HCT116 (cell line): ENCODE measurements at regions not wholly inside any gene's neighbourhood (a gene's known extent, or its start where the extent isn't known, plus 50 kb on each side); places are given as distances from the start of the nearest gene placed in this dataset.

Experiments used
- CTCF ChIP-seq, 3 experiments: fragments of 200-600 bp in 1 of 3; sonication (generic) in 1 of 3; IDR thresholded peaks in 2 of 3; conservative IDR thresholded peaks in 1 of 3; 2 replicates each; pipeline ENCODE4 v1.5.1; 2012 to 2017; ENCODE audit warnings: low read depth in 2 of 3, low read length in 2 of 3, antibody characterized with exemption in 1 of 3, borderline replicate concordance in 1 of 3, control low read depth in 1 of 3, mild to moderate bottlenecking in 1 of 3, mixed read lengths in 1 of 3, mixed run types in 1 of 3, moderate library complexity in 1 of 3; ENCODE audit not compliant: insufficient read depth in 1 of 3
- EZH2 ChIP-seq: fragments of 200-600 bp; sonication (generic); IDR thresholded peaks from 2 replicates; pipeline ENCODE4 v1.6.1; 2017; ENCODE audit warnings: antibody characterized with exemption, mixed run types
- POLR2A ChIP-seq: IDR thresholded peaks from 2 replicates; pipeline ENCODE4 v1.7.0; 2011; ENCODE audit warnings: borderline replicate concordance; ENCODE audit not compliant: insufficient read depth, insufficient read length; ENCODE audit errors: extremely low read depth

- TF ChIP-seq POLR2A (no peak), EZH2 (no peak), CTCF (IDR thresholded peaks at IDR 0.05 in 2 of 3, conservative IDR thresholded peaks at IDR 0.05 in 1 of 3; ENCODE audit: borderline replicate concordance in 1 of 3, insufficient read depth in 1 of 3, low read depth in 2 of 3, low read length in 2 of 3) (no peak)
Observed at GRCh38 chrX:3415011-3415410, 68.6 kb upstream of the MXRA5 start.
